SK-N-SH treated with all-trans-retinoic acid at 6 μM for 48 hours (cell line): ENCODE measurements at regions not wholly inside any gene's neighbourhood (a gene's known extent, or its start where the extent isn't known, plus 50 kb on each side); places are given as distances from the start of the nearest gene placed in this dataset.

Experiments
- ATAC-seq: fragments of 200-7000 bp; cut with Tn5 transposase; 3 replicates; pipeline ENCODE4 v1.9.1; 2020; ENCODE audit warnings: mild to moderate bottlenecking, moderate library complexity
- ARNTL ChIP-seq: fragments of 450-650 bp; formaldehyde crosslinking; IDR thresholded peaks from 2 replicates; pipeline ENCODE4 v1.5.0; 2020; ENCODE audit warnings: low read depth, mild to moderate bottlenecking, moderate library complexity, borderline replicate concordance
- BACH2 ChIP-seq: fragments of 250-450 bp; sonication (Bioruptor Pico); IDR thresholded peaks from 2 replicates; pipeline ENCODE4 v1.9.0; 2021; ENCODE audit warnings: mild to moderate bottlenecking, borderline replicate concordance
- CSDC2 ChIP-seq: fragments of 250-450 bp; sonication (Bioruptor Pico); IDR thresholded peaks from 2 replicates; pipeline ENCODE4 v1.5.0; 2020; ENCODE audit warnings: mild to moderate bottlenecking, moderate library complexity
- ESRRG ChIP-seq: fragments of 250-450 bp; sonication (Bioruptor Pico); IDR thresholded peaks from 2 replicates; pipeline ENCODE4 v1.6.1; 2021; ENCODE audit warnings: mild to moderate bottlenecking
- GLIS3 ChIP-seq: fragments of 250-450 bp; sonication (Bioruptor Pico); IDR thresholded peaks from 2 replicates; pipeline ENCODE4 v1.5.0; 2020; ENCODE audit warnings: mild to moderate bottlenecking, moderate library complexity
- ISL1 ChIP-seq: fragments of 250-450 bp; sonication (Bioruptor Pico); IDR thresholded peaks from 2 replicates; pipeline ENCODE4 v2.1.2; 2022; ENCODE audit warnings: mild to moderate bottlenecking, moderate library complexity
- OSR1 ChIP-seq: fragments of 250-450 bp; sonication (Bioruptor Pico); IDR thresholded peaks from 2 replicates; pipeline ENCODE4 v1.8.0; 2022; ENCODE audit warnings: moderate library complexity, mild to moderate bottlenecking, inconsistent platforms
- PATZ1 ChIP-seq: fragments of 250-450 bp; sonication (Bioruptor Pico); IDR thresholded peaks from 2 replicates; pipeline ENCODE4 v1.8.0; 2020; ENCODE audit warnings: mild to moderate bottlenecking, moderate library complexity, borderline replicate concordance
- POU6F1 ChIP-seq: fragments of 250-450 bp; sonication (Bioruptor Pico); IDR thresholded peaks from 2 replicates; pipeline ENCODE4 v1.8.0; 2021; ENCODE audit warnings: low read depth, mild to moderate bottlenecking, moderate library complexity, borderline replicate concordance
- PPARA ChIP-seq: fragments of 250-450 bp; sonication (Bioruptor Pico); IDR thresholded peaks from 2 replicates; pipeline ENCODE4 v1.5.0; 2020; ENCODE audit warnings: mild to moderate bottlenecking, borderline replicate concordance
- RARB ChIP-seq: fragments of 250-450 bp; sonication (Bioruptor Pico); IDR thresholded peaks from 2 replicates; pipeline ENCODE4 v1.8.0; 2021; ENCODE audit warnings: mild to moderate bottlenecking, moderate library complexity
- SNAI2 ChIP-seq: fragments of 250-450 bp; sonication (Bioruptor Pico); IDR thresholded peaks from 2 replicates; pipeline ENCODE4 v1.5.0; 2020; ENCODE audit warnings: mild to moderate bottlenecking, moderate library complexity
- TCF4 ChIP-seq: fragments of 250-450 bp; sonication (Bioruptor Pico); IDR thresholded peaks from 2 replicates; pipeline ENCODE4 v1.8.0; 2021; ENCODE audit warnings: mild to moderate bottlenecking, moderate library complexity, borderline replicate concordance
- TOX ChIP-seq: fragments of 250-450 bp; sonication (Bioruptor Pico); IDR thresholded peaks from 2 replicates; pipeline ENCODE4 v1.8.0; 2021; ENCODE audit warnings: mild to moderate bottlenecking, moderate library complexity, borderline replicate concordance
- ZC3H10 ChIP-seq: fragments of 250-450 bp; sonication (Bioruptor Pico); IDR thresholded peaks from 2 replicates; pipeline ENCODE4 v1.5.1; 2021; ENCODE audit warnings: mild to moderate bottlenecking, moderate library complexity
- ZFP3 ChIP-seq: fragments of 250-450 bp; sonication (Bioruptor Pico); IDR thresholded peaks from 2 replicates; pipeline ENCODE4 v1.5.0; 2020; ENCODE audit warnings: mild to moderate bottlenecking, moderate library complexity
- ZFP30 ChIP-seq: fragments of 450-650 bp; formaldehyde crosslinking; IDR thresholded peaks from 2 replicates; pipeline ENCODE4 v1.5.0; 2022; ENCODE audit warnings: mild to moderate bottlenecking, moderate library complexity
- ZNF565 ChIP-seq: fragments of 450-650 bp; formaldehyde crosslinking; conservative IDR thresholded peaks from 2 replicates; pipeline ENCODE4 v1.5.0; 2020; ENCODE audit warnings: low read depth, mild to moderate bottlenecking, moderate library complexity
- ZNF70 ChIP-seq: fragments of 450-650 bp; formaldehyde crosslinking; IDR thresholded peaks from 2 replicates; pipeline ENCODE4 v1.5.0; 2020; ENCODE audit warnings: mild to moderate bottlenecking, moderate library complexity
- ZNF8 ChIP-seq: fragments of 450-650 bp; formaldehyde crosslinking; IDR thresholded peaks from 2 replicates; pipeline ENCODE4 v1.5.0; 2020; ENCODE audit warnings: mild to moderate bottlenecking, moderate library complexity
- TF ChIP-seq, protein P1 (sequence below): fragments of 250-450 bp; sonication (Bioruptor Pico); IDR thresholded peaks from 2 replicates; pipeline ENCODE4 v1.5.0; 2020; ENCODE audit warnings: mild to moderate bottlenecking, moderate library complexity
- TF ChIP-seq, protein P2 (sequence below): fragments of 250-450 bp; sonication (Bioruptor Pico); IDR thresholded peaks from 2 replicates; pipeline ENCODE4 v1.5.1; 2021; ENCODE audit warnings: mild to moderate bottlenecking, moderate library complexity
- TF ChIP-seq, protein P3 (sequence below): fragments of 250-450 bp; sonication (Bioruptor Pico); IDR thresholded peaks from 2 replicates; pipeline ENCODE4 v1.5.1; 2020; ENCODE audit warnings: low read depth, mild to moderate bottlenecking, moderate library complexity

- TF ChIP-seq PATZ1 (CRISPR knock-in tag) = no peak
- TF ChIP-seq ESRRG (CRISPR knock-in tag) = no peak
- 0 out of 2 replicates have a peak, but pooled peaks have one; percentile 27 for TF ChIP-seq SNAI2 (CRISPR knock-in tag)
- ATAC-seq = no peak
These were observed 156.4 kb upstream of the KLF14 start for GRCh38 chr7:130890176-130891020.

DNA sequence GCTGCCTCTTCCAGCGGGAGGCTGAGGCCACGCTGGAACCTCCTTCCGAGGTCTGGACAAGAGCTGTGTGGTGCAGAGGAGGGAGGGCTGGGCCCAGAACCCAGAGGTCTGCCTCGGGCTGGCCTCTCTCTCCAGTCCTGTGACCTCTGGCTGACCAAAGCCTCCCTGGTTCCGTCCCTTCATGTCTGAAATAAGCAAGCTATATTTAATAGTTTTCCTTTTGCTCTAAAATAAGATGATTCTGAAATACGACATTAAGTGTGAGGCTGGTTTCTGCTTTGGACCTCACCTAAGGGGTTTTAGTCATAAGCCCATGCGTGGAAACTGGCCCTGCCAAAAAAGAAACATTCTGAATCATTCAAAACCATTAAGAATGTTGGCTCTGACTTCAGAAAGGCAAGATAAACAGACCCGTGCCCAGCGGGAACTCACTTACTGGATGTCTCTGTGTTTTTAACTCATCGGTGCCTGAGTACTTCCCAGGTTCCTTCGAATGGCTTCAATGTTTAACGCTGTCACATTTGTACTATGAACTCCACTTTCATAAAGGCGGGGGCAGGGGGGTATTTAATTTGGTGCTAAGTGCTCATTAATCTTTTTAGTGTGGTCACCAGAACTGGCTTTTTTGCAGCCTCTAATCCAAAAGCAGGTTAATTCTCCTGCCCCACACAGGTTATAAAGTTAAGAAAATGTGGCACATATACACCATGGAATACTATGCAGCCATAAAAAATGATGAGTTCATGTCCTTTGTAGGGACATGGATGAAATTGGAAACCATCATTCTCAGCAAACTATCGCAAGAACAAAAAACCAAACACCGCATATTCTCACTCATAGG lies 157.5 kb upstream of the KLF14 start:
- no peak for TF ChIP-seq ZFP30 (CRISPR knock-in tag)
- TF ChIP-seq, protein P1, sequence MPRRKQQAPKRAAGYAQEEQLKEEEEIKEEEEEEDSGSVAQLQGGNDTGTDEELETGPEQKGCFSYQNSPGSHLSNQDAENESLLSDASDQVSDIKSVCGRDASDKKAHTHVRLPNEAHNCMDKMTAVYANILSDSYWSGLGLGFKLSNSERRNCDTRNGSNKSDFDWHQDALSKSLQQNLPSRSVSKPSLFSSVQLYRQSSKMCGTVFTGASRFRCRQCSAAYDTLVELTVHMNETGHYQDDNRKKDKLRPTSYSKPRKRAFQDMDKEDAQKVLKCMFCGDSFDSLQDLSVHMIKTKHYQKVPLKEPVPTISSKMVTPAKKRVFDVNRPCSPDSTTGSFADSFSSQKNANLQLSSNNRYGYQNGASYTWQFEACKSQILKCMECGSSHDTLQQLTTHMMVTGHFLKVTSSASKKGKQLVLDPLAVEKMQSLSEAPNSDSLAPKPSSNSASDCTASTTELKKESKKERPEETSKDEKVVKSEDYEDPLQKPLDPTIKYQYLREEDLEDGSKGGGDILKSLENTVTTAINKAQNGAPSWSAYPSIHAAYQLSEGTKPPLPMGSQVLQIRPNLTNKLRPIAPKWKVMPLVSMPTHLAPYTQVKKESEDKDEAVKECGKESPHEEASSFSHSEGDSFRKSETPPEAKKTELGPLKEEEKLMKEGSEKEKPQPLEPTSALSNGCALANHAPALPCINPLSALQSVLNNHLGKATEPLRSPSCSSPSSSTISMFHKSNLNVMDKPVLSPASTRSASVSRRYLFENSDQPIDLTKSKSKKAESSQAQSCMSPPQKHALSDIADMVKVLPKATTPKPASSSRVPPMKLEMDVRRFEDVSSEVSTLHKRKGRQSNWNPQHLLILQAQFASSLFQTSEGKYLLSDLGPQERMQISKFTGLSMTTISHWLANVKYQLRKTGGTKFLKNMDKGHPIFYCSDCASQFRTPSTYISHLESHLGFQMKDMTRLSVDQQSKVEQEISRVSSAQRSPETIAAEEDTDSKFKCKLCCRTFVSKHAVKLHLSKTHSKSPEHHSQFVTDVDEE = no peak
- TF ChIP-seq OSR1 (CRISPR knock-in tag) = no peak
- TF ChIP-seq ESRRG (CRISPR knock-in tag) = no peak
- no peak for TF ChIP-seq RARB (CRISPR knock-in tag)
- TF ChIP-seq ZNF70 (CRISPR knock-in tag) = no peak
- TF ChIP-seq, protein P2, sequence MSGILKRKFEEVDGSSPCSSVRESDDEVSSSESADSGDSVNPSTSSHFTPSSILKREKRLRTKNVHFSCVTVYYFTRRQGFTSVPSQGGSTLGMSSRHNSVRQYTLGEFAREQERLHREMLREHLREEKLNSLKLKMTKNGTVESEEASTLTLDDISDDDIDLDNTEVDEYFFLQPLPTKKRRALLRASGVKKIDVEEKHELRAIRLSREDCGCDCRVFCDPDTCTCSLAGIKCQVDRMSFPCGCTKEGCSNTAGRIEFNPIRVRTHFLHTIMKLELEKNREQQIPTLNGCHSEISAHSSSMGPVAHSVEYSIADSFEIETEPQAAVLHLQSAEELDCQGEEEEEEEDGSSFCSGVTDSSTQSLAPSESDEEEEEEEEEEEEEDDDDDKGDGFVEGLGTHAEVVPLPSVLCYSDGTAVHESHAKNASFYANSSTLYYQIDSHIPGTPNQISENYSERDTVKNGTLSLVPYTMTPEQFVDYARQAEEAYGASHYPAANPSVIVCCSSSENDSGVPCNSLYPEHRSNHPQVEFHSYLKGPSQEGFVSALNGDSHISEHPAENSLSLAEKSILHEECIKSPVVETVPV = no peak
- TF ChIP-seq, protein P3, sequence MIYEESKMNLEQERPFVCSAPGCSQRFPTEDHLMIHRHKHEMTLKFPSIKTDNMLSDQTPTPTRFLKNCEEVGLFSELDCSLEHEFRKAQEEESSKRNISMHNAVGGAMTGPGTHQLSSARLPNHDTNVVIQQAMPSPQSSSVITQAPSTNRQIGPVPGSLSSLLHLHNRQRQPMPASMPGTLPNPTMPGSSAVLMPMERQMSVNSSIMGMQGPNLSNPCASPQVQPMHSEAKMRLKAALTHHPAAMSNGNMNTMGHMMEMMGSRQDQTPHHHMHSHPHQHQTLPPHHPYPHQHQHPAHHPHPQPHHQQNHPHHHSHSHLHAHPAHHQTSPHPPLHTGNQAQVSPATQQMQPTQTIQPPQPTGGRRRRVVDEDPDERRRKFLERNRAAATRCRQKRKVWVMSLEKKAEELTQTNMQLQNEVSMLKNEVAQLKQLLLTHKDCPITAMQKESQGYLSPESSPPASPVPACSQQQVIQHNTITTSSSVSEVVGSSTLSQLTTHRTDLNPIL = 0 out of 2 replicates have a peak, but pooled peaks have one; percentile 8
- no peak for TF ChIP-seq GLIS3 (CRISPR knock-in tag)
- TF ChIP-seq ZFP3 = peak; percentile 66; the same call in 1 of the 2 replicates
- peak; percentile 82; the same call in 1 of the 2 replicates for TF ChIP-seq POU6F1
- no peak for TF ChIP-seq PPARA
- TF ChIP-seq CSDC2 (CRISPR knock-in tag) = 0 out of 2 replicates have a peak, but pooled peaks have one; percentile 71
- TF ChIP-seq PATZ1 (CRISPR knock-in tag) = peak; percentile 18; the same call in 1 of the 2 replicates
- TF ChIP-seq ISL1 (CRISPR knock-in tag) = peak; percentile 86
- TF ChIP-seq BACH2 (CRISPR knock-in tag) = no peak
- no peak for TF ChIP-seq TCF4
- TF ChIP-seq ARNTL (CRISPR knock-in tag) = no peak
- TF ChIP-seq ZNF8 (CRISPR knock-in tag) = peak; percentile 61
- peak; percentile 85 for TF ChIP-seq SNAI2 (CRISPR knock-in tag)
- TF ChIP-seq TOX = no peak
- TF ChIP-seq ZNF565 (CRISPR knock-in tag) = no peak
- no peak for TF ChIP-seq ZC3H10 (CRISPR knock-in tag)
- TF ChIP-seq, all 23 proteins: peak for 8
- ATAC-seq = peak; percentile 22
